Stimulated activated naive CD8-positive, alpha-beta T cell treated with anti-CD3 and anti-CD28 coated beads, Interleukin-15, Interleukin-2, amounts not matched to agents 100 ng/mL and 50 ng/mL, for 24 hours (primary cell): ENCODE measurements at regions not wholly inside any gene's neighbourhood (a gene's known extent, or its start where the extent isn't known, plus 50 kb on each side); places are given as distances from the start of the nearest gene placed in this dataset.
"Not testable (repeated sequence)": the region's sequence is repeated elsewhere in the genome, so short reads cannot be mapped to it uniquely, and the experiment has no call there.

Experiments used
- H3K27ac Mint-ChIP-seq: one replicate; pipeline ENCODE4 v1.8.0; 2021; ENCODE audit warnings: mild to moderate bottlenecking, mixed read lengths
- H3K27me3 Mint-ChIP-seq: one replicate; pipeline ENCODE4 v1.8.0; 2021; ENCODE audit warnings: mixed read lengths
- H3K36me3 Mint-ChIP-seq: one replicate; pipeline ENCODE4 v1.8.0; 2021; ENCODE audit warnings: low read depth, mixed read lengths
- H3K4me1 Mint-ChIP-seq: one replicate; pipeline ENCODE4 v1.8.0; 2021; ENCODE audit warnings: low read depth, mixed read lengths
- H3K4me3 Mint-ChIP-seq: one replicate; pipeline ENCODE4 v1.8.0; 2021; ENCODE audit warnings: mild to moderate bottlenecking, mixed read lengths
- H3K9me3 Mint-ChIP-seq: one replicate; pipeline ENCODE4 v1.8.0; 2021; ENCODE audit warnings: mixed read lengths

DNA sequence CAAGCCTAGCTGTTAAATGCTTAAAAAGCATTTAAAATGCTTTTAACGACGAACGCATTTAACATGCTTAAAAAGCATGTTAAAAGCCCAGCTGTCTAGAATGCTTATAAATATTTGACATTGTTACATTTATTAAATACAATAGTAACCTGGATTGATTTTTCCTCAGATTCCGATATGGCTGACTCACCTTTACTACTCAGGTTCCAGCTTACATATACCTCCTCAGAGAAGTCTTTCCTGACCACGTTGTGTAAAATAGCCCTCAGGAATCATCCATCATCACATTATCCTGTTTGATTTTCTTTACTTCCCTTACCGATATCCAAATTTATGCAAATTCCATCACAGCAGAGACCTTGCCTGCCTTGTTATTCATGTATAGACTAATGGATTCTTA lies 51.4 kb downstream of the SLC41A2 start:
- Mint-ChIP-seq H3K36me3 (no peaks in the 10 kb centered on the region), H3K4me1 (no peaks in the 10 kb centered on the region), H3K27ac (no peak overlapping the region), H3K4me3 (no peak overlapping the region), H3K9me3 (no peaks in the 10 kb centered on the region), H3K27me3 (no peaks in the 10 kb centered on the region)

DNA sequence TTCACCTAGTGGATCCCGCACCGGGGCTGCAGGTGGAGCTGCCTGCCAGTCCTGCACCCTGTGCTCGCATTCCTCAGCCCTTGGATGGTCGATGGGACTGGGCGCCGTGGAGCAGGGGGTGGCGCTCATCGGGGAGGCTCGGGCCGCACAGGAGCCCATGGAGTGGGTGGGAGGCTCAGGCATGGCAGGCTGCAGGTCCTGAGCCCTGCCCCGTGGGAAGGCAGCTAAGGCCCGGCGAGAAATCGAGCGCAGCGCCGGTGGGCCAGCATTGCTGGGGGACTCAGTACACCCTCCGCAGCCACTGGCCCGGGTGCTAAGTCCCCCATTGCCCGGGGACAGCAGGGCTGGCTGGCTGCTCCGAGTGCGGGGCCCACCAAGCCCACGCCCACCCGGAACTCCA lies 52.6 kb downstream of the SLC41A2 start:
- H3K9me3 Mint-ChIP-seq, H3K27ac Mint-ChIP-seq, H3K4me1 Mint-ChIP-seq, H3K27me3 Mint-ChIP-seq, H3K4me3 Mint-ChIP-seq, H3K36me3 Mint-ChIP-seq: not testable (repeated sequence)

DNA sequence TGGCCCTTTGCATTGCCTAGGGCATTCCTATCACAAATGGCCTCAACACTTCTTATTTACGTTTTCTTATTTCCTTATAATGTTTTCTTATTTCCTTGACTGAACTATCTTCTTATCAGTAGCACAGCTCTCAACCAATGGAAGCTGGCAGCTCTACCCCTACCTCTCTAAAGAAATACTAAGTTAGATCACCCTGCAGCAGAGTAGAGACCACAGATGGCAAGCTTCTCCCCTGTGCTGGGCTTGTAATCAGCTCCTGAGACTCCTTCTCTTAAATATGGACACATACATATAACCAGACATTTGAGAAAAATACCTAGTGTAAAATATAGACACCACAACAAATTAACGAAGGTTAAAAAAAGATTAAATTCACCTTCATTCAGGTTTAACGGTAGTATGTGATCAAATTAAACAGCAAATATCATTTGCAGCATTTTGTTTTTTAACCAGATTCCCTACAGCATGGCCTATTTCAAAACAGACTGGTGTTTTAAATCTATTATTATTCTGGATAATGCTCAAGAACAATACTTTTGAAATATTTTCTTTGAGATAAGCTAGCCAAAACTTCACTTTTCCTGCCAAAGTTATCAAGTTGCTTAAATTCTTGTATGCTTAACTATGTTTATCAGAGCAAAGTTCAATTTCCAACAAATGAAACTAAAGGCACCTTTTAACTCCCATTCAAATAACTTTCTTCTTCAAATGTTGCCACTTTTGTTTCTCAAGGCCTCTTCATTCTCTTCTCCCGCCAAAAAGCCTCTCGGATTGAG lies 54.3 kb downstream of the SLC41A2 start:
- H3K4me3 Mint-ChIP-seq: no peak overlapping the region
- peak overlapping the region; percentile 7 for H3K27ac Mint-ChIP-seq
- peaks cover 4% of the 10 kb centered on the region for H3K9me3 Mint-ChIP-seq
- H3K27me3 Mint-ChIP-seq: no peaks in the 10 kb centered on the region
- H3K4me1 Mint-ChIP-seq: no peaks in the 10 kb centered on the region
- H3K36me3 Mint-ChIP-seq: no peaks in the 10 kb centered on the region

DNA sequence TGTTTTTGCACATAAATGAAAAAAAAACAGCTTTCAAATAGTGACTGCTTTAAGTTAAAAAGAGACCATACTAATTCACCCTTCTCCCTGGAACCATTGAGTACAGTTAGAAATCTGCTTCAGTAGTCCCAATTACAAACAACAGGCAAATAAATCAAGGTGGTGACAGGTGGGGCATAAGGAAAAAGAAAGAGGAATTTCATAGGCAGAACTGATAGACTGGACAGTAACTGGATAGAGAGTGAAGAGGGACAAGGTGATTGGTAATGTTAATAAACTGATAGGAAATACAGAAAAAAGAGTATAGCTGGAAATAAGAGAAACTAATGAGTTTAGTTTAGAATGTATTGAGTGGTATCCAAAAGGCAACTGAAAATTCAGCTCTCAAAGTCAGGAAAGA lies 56.0 kb downstream of the SLC41A2 start:
- H3K9me3 Mint-ChIP-seq: peaks cover 4% of the 10 kb centered on the region
- no peaks in the 10 kb centered on the region for H3K4me1 Mint-ChIP-seq
- H3K36me3 Mint-ChIP-seq: no peaks in the 10 kb centered on the region
- no peak overlapping the region for H3K4me3 Mint-ChIP-seq
- H3K27ac Mint-ChIP-seq: no peak overlapping the region
- H3K27me3 Mint-ChIP-seq: no peaks in the 10 kb centered on the region

DNA sequence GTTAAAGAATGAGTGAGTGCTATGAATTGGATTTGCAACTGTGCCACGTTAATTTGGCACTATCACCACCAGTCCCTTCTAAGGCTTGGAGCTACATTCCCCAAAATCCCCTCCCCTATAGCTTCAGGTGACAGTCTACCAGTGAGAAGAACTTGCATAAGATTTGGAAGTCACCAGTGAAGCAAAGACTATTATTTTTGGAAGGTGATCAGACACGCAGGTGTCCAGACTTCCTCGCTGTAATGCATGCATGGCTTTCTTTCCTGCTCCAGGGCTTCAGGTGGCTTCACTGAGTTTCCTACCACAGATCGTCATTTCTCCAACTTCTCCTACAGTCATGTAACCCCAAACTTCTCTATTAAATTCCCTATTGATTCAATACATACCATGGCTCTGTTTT lies 61.4 kb downstream of the SLC41A2 start:
- Mint-ChIP-seq H3K4me1 (no peaks in the 10 kb centered on the region), H3K27me3 (peaks cover 10% of the 10 kb centered on the region), H3K4me3 (no peak overlapping the region), H3K27ac (no peak overlapping the region), H3K36me3 (no peaks in the 10 kb centered on the region), H3K9me3 (peaks cover 8% of the 10 kb centered on the region)

DNA sequence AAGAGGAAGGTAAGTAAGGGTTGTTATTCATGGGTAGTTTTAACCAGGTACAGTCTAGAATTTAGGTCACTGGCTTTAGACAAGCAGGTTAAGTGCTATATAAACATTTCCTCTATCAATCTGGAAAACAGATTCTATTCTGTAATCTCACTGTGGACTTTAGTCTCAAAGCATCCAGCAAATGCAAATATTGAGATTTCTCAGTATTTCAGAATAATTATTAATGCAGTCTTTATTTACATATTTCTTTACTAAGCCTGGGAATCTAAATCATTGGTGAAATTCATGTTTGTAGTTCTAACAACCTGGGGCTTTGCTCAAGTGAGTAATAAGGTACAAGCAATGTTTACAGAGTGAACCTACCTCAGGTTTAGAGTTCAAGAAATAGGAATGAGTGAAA lies 61.9 kb downstream of the SLC41A2 start:
- Mint-ChIP-seq H3K27me3 (peaks cover 12% of the 10 kb centered on the region), H3K4me1 (no peaks in the 10 kb centered on the region), H3K4me3 (no peak overlapping the region), H3K36me3 (no peaks in the 10 kb centered on the region), H3K9me3 (peaks cover 8% of the 10 kb centered on the region), H3K27ac (no peak overlapping the region)

DNA sequence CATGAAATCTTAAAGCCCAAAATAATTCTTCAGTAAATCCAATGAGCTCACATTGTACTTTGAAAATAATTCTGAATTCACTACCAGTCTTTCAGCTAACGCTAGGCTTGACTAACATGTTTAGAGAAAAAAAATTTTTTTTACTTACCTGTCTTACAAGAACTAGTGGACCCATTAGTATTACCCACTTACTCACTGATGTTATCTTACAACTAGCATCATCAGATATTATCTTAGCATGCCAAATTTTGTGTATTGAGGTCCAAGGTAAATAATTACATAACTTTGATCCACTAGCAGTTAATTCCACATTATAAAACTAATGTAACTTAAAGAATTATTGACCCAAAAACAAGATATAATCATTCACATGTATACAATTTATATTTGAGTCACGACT lies 62.7 kb downstream of the SLC41A2 start:
- H3K27ac Mint-ChIP-seq: no peak overlapping the region
- peaks cover 12% of the 10 kb centered on the region for H3K27me3 Mint-ChIP-seq
- H3K36me3 Mint-ChIP-seq: no peaks in the 10 kb centered on the region
- peaks cover 8% of the 10 kb centered on the region for H3K9me3 Mint-ChIP-seq
- peaks cover 7% of the 10 kb centered on the region for H3K4me1 Mint-ChIP-seq
- no peak overlapping the region for H3K4me3 Mint-ChIP-seq

DNA sequence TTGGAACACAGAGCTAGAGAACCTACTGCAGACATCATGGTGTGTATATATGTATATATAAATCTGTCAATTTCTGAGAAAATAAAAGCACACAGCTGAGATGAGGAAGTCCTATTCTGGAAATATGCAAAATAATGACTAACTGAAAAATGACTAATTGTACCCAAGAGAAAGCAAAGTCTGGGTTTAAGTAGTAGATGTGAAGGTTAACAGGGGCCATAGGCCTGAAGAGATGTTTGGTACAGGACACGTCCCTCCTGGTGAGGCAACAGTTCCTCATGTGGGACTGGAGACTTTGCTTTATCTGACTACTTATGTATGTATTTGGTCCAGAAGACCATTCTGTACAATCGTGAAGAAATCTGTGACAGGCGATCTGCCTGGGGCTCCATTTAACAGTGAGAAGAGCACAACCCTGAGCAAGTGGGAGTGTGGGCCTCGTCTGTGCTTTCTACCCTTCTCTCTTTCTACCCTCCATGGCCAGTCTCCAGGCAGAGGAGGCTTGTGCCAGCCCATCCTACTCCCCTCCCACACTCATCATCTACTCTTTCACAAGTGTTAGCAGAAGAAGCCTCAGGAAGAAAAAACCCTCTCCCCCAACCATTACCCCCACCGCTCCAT lies 67.5 kb downstream of the SLC41A2 start:
- H3K36me3 Mint-ChIP-seq: no peaks in the 10 kb centered on the region
- H3K4me3 Mint-ChIP-seq: no peak overlapping the region
- H3K4me1 Mint-ChIP-seq: peaks cover 13% of the 10 kb centered on the region
- peaks cover 4% of the 10 kb centered on the region for H3K9me3 Mint-ChIP-seq
- peaks cover 21% of the 10 kb centered on the region for H3K27me3 Mint-ChIP-seq
- H3K27ac Mint-ChIP-seq: peak overlapping the region; percentile 84

DNA sequence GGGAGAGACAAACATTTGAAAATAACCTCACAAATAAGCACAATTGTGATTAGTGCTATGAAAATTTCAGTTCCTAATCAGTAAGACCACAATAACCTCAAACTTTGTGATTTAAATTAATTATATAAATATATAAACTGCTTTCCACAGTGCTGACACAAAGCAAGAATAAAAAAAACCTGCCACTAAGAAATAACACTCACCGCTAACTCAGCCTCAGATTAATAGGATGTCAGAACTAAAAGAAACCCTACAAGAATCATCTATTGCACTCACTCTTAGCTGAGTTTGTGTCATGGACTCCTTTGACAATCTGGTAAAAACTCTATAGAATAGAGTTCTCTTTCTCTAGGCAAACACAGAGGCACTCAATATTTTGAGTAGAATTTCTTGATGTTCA lies 68.4 kb downstream of the SLC41A2 start:
- Mint-ChIP-seq H3K27ac (no peak overlapping the region), H3K4me3 (no peak overlapping the region), H3K4me1 (peaks cover 13% of the 10 kb centered on the region), H3K9me3 (peaks cover 4% of the 10 kb centered on the region), H3K36me3 (no peaks in the 10 kb centered on the region), H3K27me3 (peaks cover 21% of the 10 kb centered on the region)

DNA sequence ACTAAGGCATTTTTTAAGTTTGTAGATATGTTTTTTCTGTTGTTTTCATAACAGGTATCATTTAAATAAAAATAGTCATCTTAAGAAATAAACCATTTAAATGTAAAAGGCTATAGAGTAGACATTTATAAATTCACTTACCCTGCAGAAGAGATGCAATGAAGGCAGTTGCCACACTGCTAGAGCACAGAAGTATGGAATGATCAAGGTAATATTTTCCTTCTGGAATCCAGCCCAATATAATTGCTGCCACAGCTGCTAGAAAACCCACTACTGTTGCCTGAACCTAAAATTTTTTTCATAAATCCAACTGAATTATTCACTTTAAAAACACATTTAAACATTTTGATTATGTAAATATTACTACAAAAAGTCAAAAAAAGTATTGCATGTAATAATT lies 69.2 kb downstream of the SLC41A2 start:
- no peak overlapping the region for H3K4me3 Mint-ChIP-seq
- H3K27ac Mint-ChIP-seq: no peak overlapping the region
- H3K36me3 Mint-ChIP-seq: no peaks in the 10 kb centered on the region
- H3K4me1 Mint-ChIP-seq: peaks cover 13% of the 10 kb centered on the region
- peaks cover 21% of the 10 kb centered on the region for H3K27me3 Mint-ChIP-seq
- H3K9me3 Mint-ChIP-seq: peaks cover 4% of the 10 kb centered on the region

DNA sequence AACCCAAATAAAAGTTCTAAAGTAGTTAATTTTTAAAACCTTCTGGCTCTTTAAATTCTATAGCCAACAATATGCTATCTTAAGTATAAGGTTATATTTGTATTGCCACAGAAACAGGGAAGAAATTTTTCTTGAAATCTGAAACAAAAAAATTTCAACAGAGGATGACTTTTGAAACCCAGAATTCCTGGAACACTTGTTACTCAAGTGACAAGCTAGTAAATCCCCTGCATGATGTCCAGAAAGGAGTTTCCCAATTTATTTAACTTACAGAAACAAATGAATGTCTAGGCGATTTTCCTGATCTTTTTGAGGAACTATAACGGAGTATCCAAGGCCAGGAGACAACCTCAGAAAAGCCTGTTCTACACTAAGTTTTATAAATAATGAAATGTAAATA lies 69.6 kb downstream of the SLC41A2 start:
- H3K27me3 Mint-ChIP-seq: peaks cover 19% of the 10 kb centered on the region
- H3K4me1 Mint-ChIP-seq: peaks cover 13% of the 10 kb centered on the region
- no peak overlapping the region for H3K27ac Mint-ChIP-seq
- peaks cover 3% of the 10 kb centered on the region for H3K9me3 Mint-ChIP-seq
- H3K4me3 Mint-ChIP-seq: no peak overlapping the region
- no peaks in the 10 kb centered on the region for H3K36me3 Mint-ChIP-seq

DNA sequence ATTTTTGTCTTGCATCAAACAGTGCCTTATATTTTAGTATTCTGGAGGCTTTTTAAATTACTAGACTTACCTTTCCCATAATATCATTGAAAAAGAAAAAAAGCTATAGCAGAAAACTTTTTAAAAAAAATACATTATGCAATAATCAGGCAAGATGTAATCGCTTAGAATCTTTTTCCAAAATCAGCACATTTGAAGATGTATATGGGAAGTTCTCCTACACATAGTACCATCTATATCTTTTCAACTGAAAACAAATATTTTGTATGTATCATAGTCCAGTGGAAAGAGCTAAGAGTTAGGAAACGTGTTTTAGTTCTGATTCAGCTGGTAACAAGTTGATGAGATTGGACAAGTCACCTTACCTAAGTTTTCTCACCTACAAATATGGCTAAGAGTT lies 70.6 kb downstream of the SLC41A2 start:
- Mint-ChIP-seq H3K9me3 (peaks cover 3% of the 10 kb centered on the region), H3K27me3 (peaks cover 18% of the 10 kb centered on the region), H3K4me1 (peaks cover 13% of the 10 kb centered on the region), H3K4me3 (no peak overlapping the region), H3K27ac (no peak overlapping the region), H3K36me3 (no peaks in the 10 kb centered on the region)

DNA sequence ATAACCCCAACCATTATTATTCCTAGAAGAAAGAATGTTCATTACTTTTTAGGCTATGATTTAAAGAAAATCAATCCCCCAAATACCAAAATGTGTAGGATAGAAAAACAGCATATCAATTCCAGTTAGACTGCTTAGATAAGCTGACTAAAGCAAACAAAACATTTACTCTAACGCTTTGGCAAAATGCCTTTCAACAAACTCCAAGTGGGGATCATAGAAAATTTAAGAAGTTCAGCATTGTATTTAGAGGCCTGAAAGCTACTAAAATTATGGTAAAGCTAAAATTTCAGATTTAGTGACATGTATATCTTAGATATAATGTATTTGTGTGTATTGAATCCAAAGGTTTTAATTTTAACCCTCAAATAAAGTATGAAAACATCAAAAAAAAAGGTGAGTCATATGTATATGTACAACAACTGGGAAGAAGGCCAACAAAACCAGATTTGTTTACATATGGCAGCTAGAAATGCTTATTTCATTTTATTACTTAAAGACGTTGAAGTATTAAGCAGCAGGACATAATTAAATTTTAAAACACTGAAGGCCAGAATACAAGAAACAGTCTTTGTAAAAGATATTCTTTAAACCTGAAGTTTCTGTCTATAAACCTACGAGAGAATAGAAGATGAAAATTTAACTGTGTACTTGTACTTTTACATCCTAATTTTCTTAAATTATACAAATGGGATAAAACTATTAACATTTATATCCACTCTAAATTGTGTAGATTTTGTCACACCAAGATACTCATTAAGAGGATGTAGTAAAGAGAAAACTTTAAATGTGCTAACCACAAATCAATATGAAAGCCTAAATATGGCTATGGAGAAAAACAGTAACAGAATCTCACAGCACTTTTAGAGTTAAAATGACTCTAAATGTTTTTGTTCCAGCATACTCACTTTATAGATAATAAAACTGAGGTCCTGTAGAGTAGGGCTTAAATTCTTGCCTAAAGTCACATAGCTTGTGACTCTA lies 71.4 kb downstream of the SLC41A2 start:
- H3K27ac Mint-ChIP-seq: no peak overlapping the region
- H3K4me1 Mint-ChIP-seq: peaks cover 13% of the 10 kb centered on the region
- H3K4me3 Mint-ChIP-seq: no peak overlapping the region
- peaks cover 16% of the 10 kb centered on the region for H3K27me3 Mint-ChIP-seq
- no peaks in the 10 kb centered on the region for H3K36me3 Mint-ChIP-seq
- peaks cover 3% of the 10 kb centered on the region for H3K9me3 Mint-ChIP-seq

DNA sequence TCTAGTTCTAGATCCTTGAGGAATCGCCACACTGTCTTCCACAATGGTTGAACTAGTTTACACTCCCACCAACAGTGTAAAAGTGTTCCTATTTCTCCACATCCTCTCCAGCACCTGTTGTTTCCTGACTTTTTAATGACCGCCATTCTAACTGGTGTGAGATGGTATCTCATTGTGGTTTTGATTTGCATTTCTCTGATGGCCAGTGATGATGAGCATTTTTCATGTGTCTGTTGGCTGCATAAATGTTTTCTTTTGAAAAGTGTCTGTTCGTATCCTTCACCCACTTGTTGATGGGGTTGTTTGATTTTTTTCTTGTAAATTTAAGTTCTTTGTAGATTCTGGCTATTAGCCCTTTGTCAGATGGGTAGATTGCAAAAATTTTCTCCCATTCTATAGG lies 79.2 kb downstream of the SLC41A2 start:
- H3K9me3 Mint-ChIP-seq, H3K36me3 Mint-ChIP-seq, H3K4me3 Mint-ChIP-seq, H3K27ac Mint-ChIP-seq, H3K4me1 Mint-ChIP-seq: not testable (repeated sequence)
- peaks cover 10% of the 10 kb centered on the region for H3K27me3 Mint-ChIP-seq

DNA sequence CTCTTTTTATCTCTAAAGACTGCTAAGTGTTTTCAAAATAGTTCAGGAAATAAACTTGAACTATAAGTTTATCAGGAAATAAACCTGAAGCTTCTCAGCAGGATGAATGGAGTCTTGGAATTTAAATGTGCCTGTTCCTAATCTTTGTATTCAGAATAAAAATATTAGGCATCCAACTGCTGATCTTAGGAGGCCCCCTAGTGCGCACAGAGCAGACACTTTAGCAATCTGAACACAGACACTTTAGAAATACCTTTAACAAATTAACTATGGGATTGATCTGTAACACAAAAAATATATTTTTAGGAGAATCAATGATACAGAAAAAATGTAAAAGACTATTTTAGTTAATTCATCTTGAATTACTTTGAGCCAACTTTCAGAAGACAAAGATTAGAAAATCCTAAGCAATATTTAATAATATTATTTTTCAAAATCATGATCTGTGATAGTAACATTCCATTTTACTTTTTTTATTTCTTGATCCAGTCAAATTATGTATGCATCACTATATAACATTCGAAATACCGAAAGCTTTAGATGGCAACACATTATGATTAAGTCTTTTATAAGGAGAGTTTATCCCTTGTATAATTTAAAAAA lies 80.9 kb downstream of the SLC41A2 start:
- Mint-ChIP-seq H3K9me3 (no peaks in the 10 kb centered on the region), H3K36me3 (no peaks in the 10 kb centered on the region), H3K4me1 (peaks cover 5% of the 10 kb centered on the region), H3K27ac (no peak overlapping the region), H3K27me3 (peaks cover 4% of the 10 kb centered on the region), H3K4me3 (no peak overlapping the region)
